Stimulated activated CD8-positive, alpha-beta memory T cell treated with anti-CD3 and anti-CD28 coated beads, Interleukin-12 subunit alpha, Interleukin-12 subunit beta, amount 100 ng/mL, for 1 hour (primary cell): ENCODE measurements at regions not wholly inside any gene's neighbourhood (a gene's known extent, or its start where the extent isn't known, plus 50 kb on each side); places are given as distances from the start of the nearest gene placed in this dataset.

Source experiments
- DNase-seq: peaks from one replicate; pipeline ENCODE4 v3.0.0-alpha.2; 2020; ENCODE audit warnings: low read depth

DNA sequence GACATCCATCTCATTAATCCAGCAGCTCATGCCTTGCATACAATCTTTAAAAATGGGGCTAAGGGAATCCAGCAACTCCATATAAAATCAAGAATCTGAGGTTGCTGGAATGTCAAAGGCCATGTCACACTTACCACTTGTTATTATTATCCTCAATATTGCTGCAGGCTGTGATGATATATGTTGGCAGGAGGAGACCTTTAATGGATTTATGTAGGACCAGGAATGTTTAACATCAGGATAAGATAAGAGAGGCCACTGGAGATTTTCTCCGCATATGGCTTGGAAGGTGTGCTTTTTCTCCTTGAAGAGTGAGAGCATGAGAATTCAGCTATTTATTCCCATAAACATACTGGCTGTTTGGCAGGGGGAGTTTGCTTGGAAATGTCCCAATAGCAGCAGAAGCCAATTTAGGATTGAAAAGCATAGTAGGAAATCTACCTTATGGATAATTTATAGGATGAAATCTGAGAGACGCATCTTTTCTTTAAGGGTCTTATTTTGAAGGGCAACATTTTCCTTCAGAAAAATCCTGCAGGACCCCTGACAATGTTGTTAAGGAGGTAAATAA lies 481.4 kb downstream of the AGTPBP1 start:
- DNase-seq: no peak

DNA sequence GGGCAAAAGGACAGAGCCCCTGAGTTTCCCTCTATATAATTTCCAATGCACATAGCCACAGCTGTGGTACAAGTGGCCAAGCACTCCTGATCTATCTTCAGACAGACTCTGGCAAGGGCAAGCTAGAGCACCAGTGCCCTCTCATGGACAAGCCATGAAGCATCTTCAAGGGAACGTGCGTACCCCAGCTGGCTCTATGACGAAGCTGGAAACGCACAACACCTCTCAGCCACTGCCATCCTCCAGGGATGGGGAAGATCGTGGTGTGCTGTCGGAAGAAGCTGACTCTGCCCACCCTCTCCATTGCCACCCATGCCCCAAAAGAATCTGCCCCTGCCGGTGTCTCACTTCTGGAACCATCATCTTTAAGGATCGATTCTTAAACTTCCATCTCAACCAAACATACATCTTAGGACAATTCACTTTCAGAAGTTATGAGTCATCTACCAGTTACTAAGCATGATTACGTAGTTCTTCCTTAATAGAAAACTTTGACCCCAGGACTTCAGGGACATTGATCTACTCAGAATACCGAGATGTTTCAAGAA lies 482.9 kb downstream of the AGTPBP1 start:
- DNase-seq: no peak

GRCh38 chr9:85258236-85258635 lies 483.5 kb downstream of the AGTPBP1 start:
- DNase-seq: no peak

GRCh38 chr9:85249313-85249621 lies 492.5 kb downstream of the AGTPBP1 start:
- DNase-seq: no peak

- DNase-seq: no peak
Observed at GRCh38 chr9:85248514-85249312, 493.0 kb downstream of the AGTPBP1 start.

DNA sequence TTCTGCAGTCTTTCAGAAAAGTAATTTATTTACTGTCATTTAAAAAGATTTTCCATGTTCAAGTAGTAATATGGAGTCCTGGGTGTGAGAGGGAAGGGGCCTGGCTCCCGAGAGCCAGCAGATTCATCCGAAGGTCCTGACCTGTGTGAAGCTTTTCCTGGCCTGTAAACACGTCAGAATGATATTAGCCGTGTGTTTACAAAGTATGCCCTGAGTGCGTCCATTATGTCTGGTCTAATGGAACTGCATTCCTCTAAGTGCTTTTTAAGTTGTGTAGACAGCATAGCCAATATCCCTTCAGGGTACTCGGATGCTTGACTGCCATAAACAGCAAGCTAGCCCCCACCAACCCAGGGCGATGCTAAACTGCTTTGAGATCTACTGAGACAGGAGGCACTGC lies 495.2 kb downstream of the AGTPBP1 start:
- no peak for DNase-seq

- no peak for DNase-seq
Observed at GRCh38 chr9:85244856-85245255, 496.9 kb downstream of the AGTPBP1 start.

DNA sequence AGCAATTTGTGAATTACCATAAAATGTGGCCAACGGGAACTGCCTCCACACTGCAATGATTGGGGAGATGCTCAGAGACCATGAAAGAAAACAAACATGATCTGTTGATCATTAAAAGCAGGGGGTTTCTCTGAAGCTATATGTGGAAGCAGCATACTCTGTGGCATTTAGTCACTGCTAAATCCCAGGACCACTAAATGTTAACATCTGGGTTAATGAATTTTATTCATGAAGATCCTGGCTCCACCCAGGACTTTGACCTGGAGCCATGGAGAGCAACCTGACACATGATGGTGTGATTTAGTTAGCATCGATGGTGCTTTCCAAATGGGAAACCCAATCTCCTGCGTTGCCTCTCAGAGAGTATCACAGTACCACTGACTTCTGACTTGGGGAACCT lies 497.8 kb downstream of the AGTPBP1 start:
- DNase-seq: no peak

- DNase-seq: no peak
Observed at GRCh38 chr9:85237478-85237877, 504.3 kb downstream of the AGTPBP1 start.

DNA sequence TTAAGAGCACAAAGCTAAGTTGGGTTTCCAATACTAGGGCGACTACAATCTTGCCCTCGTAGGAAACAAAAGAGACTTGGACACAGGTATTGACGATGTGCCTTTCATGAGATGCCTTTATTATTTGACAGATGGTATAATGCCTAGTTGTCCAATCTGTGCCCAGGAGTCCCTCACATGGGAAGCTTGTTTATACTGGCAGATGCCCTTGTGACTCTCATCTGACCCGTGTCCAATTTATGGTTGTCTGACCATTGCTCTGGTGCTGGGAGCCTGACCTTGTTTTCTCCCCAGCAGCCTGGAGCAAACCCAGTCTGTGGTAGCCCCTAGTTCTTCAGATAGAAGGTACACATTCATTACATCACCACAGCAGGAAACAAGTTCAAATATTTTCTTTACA lies 511.7 kb downstream of the AGTPBP1 start:
- no peak for DNase-seq

DNA sequence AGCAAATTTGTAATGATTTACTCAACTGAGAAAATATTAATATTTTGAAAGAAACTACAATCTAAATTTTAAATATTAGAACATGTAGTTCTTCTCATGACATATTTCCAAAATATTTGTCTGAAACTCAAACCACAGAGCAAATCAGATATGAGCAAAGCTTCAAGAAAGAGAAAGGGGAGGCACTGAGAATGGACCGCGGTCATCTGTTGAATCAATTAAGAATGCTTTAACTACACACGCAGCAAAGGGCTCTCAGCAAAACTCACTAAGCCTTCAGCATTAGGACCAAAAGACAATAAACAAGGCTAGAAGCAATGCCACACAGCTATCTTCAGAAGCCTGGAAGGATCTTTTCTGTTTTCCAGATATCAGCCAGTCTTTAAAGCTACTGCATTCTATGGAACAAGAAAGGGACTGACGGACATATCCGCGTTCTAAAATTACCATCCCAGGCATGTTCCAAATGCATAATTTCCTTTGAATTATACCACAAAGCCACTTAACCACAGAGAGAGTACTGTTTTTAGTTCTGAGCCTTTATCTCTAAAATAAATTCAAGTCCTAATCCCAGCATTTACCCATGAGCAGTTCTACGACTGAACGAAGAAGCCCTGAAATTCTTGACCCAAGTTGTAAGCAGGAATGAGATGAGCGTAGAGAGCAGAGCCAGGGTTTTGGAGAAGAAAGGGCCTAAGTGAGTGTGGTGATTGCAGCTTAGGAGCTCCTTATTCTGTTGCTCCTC lies 513.5 kb downstream of the AGTPBP1 start:
- DNase-seq: no peak

GRCh38 chr9:85225180-85225579 lies 516.6 kb downstream of the AGTPBP1 start:
- no peak for DNase-seq

- DNase-seq: no peak
Observed at GRCh38 chr9:85224729-85225128, 517.0 kb downstream of the AGTPBP1 start.

DNA sequence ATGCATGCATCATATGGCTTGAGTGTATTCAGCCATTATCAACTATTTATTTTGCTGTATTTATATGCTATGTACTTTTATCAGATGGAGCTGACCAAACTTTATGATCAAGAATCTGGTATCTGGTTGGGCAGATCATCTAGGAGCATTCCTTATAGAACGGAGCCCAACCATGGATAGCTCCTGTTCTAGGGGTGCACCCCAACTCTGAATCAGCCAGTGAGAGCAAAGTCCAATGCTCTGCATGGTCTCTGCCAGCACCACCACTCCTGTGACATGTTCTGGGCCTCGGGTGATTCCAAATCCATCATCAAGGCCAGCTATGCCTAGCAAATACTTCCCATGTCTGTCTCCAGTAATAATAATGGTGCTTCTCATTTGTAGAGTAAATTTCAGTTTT lies 517.5 kb downstream of the AGTPBP1 start:
- DNase-seq: no peak

DNA sequence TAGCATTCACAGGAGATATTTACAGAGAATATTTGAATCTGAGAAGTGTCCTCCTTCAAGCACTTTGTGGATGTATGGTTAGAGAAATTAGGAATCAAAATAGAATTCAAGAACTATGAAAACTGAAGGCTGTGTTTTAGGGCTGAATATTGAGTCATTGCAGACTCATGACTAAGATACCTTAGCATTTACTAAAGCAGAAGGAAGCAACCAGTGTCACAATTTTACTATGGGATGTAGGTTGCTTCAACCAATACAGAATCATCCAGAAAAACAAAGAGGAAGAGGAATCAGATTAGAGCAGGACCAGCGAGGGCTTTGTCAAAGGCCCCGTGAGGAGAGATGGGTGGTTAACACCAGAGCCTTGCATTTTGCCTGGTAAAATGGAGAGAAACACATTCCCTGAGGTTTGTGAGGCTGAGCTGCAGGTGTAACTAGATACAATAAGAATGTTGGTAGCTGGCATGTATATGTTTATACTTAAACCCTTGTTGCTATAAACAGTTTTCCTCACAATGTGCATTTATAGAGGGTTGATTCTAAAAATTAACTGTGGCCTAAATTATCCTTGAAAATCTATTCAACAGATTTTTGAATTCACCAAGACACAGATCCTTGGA lies 518.1 kb downstream of the AGTPBP1 start:
- DNase-seq: no peak

DNA sequence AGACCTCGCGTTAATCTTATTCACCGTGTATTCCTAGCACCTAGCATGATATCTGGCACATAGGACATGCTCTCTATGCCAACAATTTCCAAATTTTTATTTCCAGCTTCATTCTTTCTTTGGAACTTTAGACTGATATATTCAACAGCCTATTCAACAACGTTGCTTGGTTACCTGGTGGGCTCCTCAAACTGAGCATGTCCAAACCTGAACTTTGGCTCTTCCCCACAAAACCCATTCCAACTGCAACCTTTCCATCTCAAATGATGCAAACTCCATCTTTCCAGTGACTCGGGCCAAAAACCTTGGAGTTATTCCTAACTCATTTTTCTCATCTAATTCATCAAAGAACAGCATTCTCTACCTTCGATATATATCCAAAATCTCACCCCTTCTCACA lies 525.2 kb downstream of the AGTPBP1 start:
- no peak for DNase-seq

DNA sequence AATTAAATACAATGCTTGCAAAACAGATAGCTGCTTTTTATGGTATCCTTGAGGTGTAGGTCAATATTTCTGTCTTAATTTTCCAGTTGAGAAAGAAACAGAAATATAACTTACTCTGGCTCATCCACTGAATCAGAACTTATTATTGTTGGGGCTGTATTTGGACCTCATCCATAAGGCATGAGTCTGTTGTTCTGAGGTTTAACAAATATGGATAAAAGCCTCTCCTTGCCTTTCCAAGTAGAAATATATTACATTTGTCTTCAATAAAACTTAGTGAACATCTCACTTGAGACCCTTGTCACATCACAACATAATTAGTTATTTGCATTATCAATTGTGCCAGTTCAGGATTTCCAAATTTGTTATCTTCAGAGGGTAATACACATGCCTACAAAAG lies 525.8 kb downstream of the AGTPBP1 start:
- no peak for DNase-seq

DNA sequence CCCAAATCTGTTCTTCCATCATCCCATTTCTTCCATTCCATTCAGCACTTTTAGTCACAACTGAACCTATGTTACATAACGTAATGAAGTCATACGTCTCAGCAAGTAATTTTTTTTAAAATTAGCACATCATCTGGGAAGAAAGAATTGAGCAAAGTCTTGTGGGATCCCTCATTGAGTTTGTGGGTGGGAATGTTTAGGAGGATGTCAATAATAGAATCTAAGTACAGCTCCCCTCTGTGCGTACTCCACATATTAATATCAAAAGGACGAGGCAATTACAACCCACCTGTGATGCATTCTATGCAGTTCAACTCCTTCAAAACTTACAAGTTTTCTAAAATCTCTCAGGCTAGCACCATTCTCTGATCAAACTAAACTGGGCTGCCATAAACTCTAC lies 526.3 kb downstream of the AGTPBP1 start:
- DNase-seq: no peak

DNA sequence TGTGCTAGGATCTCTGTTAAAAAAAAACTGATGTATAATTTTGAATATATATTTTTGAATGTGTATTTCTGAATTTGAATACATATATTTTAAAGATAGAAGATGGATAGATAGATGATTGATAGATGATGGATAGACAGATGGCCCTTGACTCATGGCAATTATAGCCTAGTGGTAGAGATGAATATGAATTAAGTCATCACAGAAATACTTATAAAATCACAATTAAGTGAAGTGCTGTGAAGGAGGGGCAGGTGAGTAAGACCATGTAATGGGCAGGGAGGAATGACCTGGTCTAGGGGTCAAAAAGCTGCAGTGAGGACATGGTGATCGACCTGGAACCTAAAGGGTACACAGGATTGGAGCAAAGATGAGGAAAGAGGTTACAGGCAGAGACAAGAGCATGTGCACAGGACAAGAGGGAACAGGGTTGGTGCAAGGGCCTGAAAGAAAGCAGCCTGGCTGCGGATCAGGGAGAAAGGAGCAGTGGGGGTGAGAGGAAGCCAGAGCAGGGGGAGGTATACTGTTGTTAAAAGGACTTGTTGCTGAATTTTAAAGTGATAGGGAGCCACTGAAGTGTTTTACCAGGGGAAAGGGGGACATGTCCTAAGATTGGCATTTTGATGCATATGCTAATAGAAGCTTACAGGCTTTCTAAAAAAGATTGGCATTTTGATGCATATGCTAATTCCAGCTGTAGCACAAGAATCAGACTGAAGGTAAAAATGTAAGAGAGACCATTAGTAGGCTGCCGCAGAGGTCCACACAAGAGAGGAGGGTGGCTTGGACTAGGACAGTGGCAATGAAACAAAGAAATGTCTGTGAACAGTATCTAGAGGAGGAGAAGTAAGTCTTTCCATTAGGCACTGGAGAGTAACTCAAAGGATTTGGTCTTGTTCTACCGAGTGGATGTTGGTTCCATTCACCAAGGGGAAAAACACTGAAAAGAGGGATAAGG lies 527.8 kb downstream of the AGTPBP1 start:
- DNase-seq: no peak

DNA sequence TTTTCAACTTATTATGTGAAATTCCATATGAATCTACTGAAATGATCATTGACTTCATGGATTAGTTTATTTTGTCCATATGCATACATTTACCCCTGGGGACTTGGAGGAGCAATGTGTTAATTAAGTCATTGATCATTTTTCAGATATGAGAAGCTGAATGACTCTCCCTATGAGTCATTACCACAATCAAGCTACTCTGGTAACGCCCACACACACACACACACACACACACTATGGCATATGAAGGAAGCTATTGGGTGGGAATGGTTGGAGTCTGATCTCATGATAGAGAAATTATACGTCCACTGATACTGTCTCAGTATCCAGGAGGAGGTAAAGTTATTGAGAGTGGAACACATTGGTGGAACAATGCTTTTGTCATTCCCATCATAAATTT lies 528.9 kb downstream of the AGTPBP1 start:
- DNase-seq: no peak

DNA sequence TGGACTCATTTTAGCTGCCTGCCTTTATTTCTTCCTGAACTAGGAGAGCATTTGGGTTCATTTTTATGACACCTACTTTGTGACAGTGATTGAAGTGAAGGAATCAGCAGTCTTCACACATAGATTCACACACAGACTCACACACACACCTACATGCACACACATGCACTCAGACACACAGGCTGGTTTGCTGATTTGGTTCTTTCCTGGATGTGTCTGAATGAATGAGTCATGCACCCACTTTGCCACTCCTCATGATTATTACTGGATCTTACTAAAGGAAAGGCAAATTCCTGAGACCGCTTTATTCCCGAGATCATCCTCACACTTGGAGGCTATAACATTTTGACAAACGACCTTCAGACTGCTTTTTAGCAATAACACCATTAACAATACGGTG lies 529.5 kb downstream of the AGTPBP1 start:
- no peak for DNase-seq

DNA sequence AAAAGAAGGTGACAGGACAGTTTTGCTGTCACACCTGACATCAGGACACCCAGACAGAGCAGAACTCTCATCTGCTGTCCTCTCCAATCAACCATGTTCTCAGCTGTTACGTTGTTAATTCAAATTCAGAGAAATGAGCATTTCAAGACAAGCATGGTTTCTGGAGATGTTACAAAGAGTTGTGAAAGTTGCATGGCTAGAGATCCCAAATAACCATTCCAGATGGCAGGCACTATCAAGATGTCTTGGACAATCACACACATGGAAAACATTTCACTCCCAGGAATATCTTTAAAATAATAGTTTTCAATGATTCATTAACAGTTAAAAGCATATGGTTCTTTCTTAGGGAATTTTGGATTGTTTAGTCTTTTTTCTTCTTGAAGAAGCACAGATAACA lies 533.1 kb downstream of the AGTPBP1 start:
- no peak for DNase-seq
